Kidney glomerular epithelial cell (primary cell): ENCODE measurements at regions not wholly inside any gene's neighbourhood (a gene's known extent, or its start where the extent isn't known, plus 50 kb on each side); places are given as distances from the start of the nearest gene placed in this dataset.

Experiments used
- DNase-seq: peaks from one replicate; lab custom pipeline; 2025; lab: John Stamatoyannopoulos, UW

GRCh38 chr7:121447911-121448300 lies 51.8 kb upstream of the FAM3C start:
- no peak for DNase-seq

GRCh38 chr7:121447243-121447910 lies 51.3 kb upstream of the FAM3C start:
- no peak for DNase-seq

GRCh38 chr7:121446526-121446925 lies 50.4 kb upstream of the FAM3C start:
- no peak for DNase-seq
